ENCODE measurements at regions not wholly inside any gene's neighbourhood (a gene's known extent, or its start where the extent isn't known, plus 50 kb on each side); places are given as distances from the start of the nearest gene placed in this dataset.

- H3K36me3 ChIP-seq, result no peaks in the 10 kb centered on the region
- H3K27me3 ChIP-seq, result no peaks in the 10 kb centered on the region
- intact Hi-C loops (cut with DNase I), result no loop called here
- TF ChIP-seq CTCF (IDR thresholded peaks at IDR 0.05), result no peak
- H3K9me3 ChIP-seq, result no peaks in the 10 kb centered on the region
- H3K4me1 ChIP-seq, result no peaks in the 10 kb centered on the region
- no peak overlapping the region for H3K4me3 ChIP-seq
- ATAC-seq (no peak), DNase-seq (no peak)
- no peak overlapping the region for H3K27ac ChIP-seq
Measured at GRCh38 chr5:7995688-7996294, 126.8 kb downstream of the MTRR start.

- H3K36me3 ChIP-seq, result no peaks in the 10 kb centered on the region
- H3K4me1 ChIP-seq, result no peaks in the 10 kb centered on the region
- DNase-seq (no peak), ATAC-seq (no peak)
- no peaks in the 10 kb centered on the region for H3K9me3 ChIP-seq
- no peaks in the 10 kb centered on the region for H3K27me3 ChIP-seq
- TF ChIP-seq CTCF (IDR thresholded peaks at IDR 0.05), result no peak
- intact Hi-C loops (cut with DNase I), result no loop called here
- no peak overlapping the region for H3K27ac ChIP-seq
- no peak overlapping the region for H3K4me3 ChIP-seq
Measured at GRCh38 chr5:8005416-8005815, 136.5 kb downstream of the MTRR start.

- intact Hi-C loops (cut with DNase I), result no loop called here
- Histone ChIP-seq H3K9me3 (no peaks in the 10 kb centered on the region), H3K27ac (no peak overlapping the region), H3K36me3 (no peaks in the 10 kb centered on the region), H3K4me3 (no peak overlapping the region), H3K4me1 (no peaks in the 10 kb centered on the region), H3K27me3 (no peaks in the 10 kb centered on the region)
- TF ChIP-seq CTCF (IDR thresholded peaks at IDR 0.05), result no peak
- DNase-seq (no peak), ATAC-seq (no peak)
Measured at GRCh38 chr5:8012131-8012977, 143.4 kb downstream of the MTRR start.

- H3K9me3 ChIP-seq, result no peaks in the 10 kb centered on the region
- DNase-seq, result no peak
- H3K27ac ChIP-seq, result no peak overlapping the region
- H3K4me1 ChIP-seq, result no peaks in the 10 kb centered on the region
- no peaks in the 10 kb centered on the region for H3K36me3 ChIP-seq
- ATAC-seq, result no peak
- intact Hi-C loops (cut with DNase I), result no loop called here
- no peak for TF ChIP-seq CTCF (IDR thresholded peaks at IDR 0.05)
- H3K4me3 ChIP-seq, result no peak overlapping the region
- no peaks in the 10 kb centered on the region for H3K27me3 ChIP-seq
Measured at GRCh38 chr5:8013948-8014710, 145.2 kb downstream of the MTRR start.

- intact Hi-C loops (cut with DNase I), result no loop called here
- H3K27me3 ChIP-seq, result no peaks in the 10 kb centered on the region
- no peak overlapping the region for H3K27ac ChIP-seq
- no peaks in the 10 kb centered on the region for H3K36me3 ChIP-seq
- H3K4me1 ChIP-seq, result no peaks in the 10 kb centered on the region
- DNase-seq (no peak), ATAC-seq (no peak)
- TF ChIP-seq CTCF (IDR thresholded peaks at IDR 0.05), result no peak
- no peak overlapping the region for H3K4me3 ChIP-seq
- no peaks in the 10 kb centered on the region for H3K9me3 ChIP-seq
Measured at GRCh38 chr5:8019719-8020218, 150.8 kb downstream of the MTRR start.
